Activated naive CD8-positive, alpha-beta T cell treated with anti-CD3 and anti-CD28 coated beads, Interleukin-2, amount 50 U/mL, for 24 hours (primary cell): ENCODE measurements at regions not wholly inside any gene's neighbourhood (a gene's known extent, or its start where the extent isn't known, plus 50 kb on each side); places are given as distances from the start of the nearest gene placed in this dataset.
"Not testable (repeated sequence)": the region's sequence is repeated elsewhere in the genome, so short reads cannot be mapped to it uniquely, and the experiment has no call there.

ENCODE experiments used
- ATAC-seq: fragments of 150-1000 bp; cut with Tn5 transposase; one replicate; pipeline ENCODE4 v1.10.0; 2021
- DNase-seq: peaks from one replicate; pipeline ENCODE4 v3.0.0; 2021
- H3K27ac Mint-ChIP-seq: one replicate; pipeline ENCODE4 v1.8.0; 2021; ENCODE audit warnings: mild to moderate bottlenecking, mixed read lengths
- H3K27me3 Mint-ChIP-seq: one replicate; pipeline ENCODE4 v1.8.0; 2021; ENCODE audit warnings: mixed read lengths
- H3K36me3 Mint-ChIP-seq: one replicate; pipeline ENCODE4 v1.8.0; 2021; ENCODE audit warnings: low read depth, mixed read lengths
- H3K4me1 Mint-ChIP-seq: one replicate; pipeline ENCODE4 v1.8.0; 2021; ENCODE audit warnings: mixed read lengths
- H3K4me3 Mint-ChIP-seq: one replicate; pipeline ENCODE4 v1.8.0; 2021; ENCODE audit warnings: mild to moderate bottlenecking, moderate library complexity, mixed read lengths
- H3K9me3 Mint-ChIP-seq: one replicate; pipeline ENCODE4 v1.8.0; 2021; ENCODE audit warnings: mixed read lengths

GRCh38 chr17:22300177-22300576 is 607.9 kb downstream of the KCNJ18 start:
- H3K27me3 Mint-ChIP-seq, result no peaks in the 10 kb centered on the region
- peaks cover 9% of the 10 kb centered on the region for H3K9me3 Mint-ChIP-seq
- H3K4me3 Mint-ChIP-seq, result no peak overlapping the region
- no peak overlapping the region for H3K27ac Mint-ChIP-seq
- H3K4me1 Mint-ChIP-seq, result no peaks in the 10 kb centered on the region
- DNase-seq, result no peak
- no peaks in the 10 kb centered on the region for H3K36me3 Mint-ChIP-seq
- ATAC-seq, result no peak

- H3K4me1 Mint-ChIP-seq, result no peaks in the 10 kb centered on the region
- H3K27me3 Mint-ChIP-seq, result no peaks in the 10 kb centered on the region
- H3K9me3 Mint-ChIP-seq, result peaks cover 9% of the 10 kb centered on the region
- DNase-seq, result no peak
- no peak overlapping the region for H3K27ac Mint-ChIP-seq
- ATAC-seq, result no peak
- no peak overlapping the region for H3K4me3 Mint-ChIP-seq
- no peaks in the 10 kb centered on the region for H3K36me3 Mint-ChIP-seq
Measured at GRCh38 chr17:22300731-22301352, 608.5 kb downstream of the KCNJ18 start.

- Mint-ChIP-seq H3K4me1 (no peaks in the 10 kb centered on the region), H3K27me3 (no peaks in the 10 kb centered on the region), H3K36me3 (no peaks in the 10 kb centered on the region), H3K4me3 (no peak overlapping the region), H3K9me3 (peaks cover 9% of the 10 kb centered on the region), H3K27ac (no peak overlapping the region)
- DNase-seq (no peak), ATAC-seq (no peak)
Measured at GRCh38 chr17:22301353-22301745, 609.0 kb downstream of the KCNJ18 start.

GRCh38 chr17:22303096-22303495 is 610.8 kb downstream of the KCNJ18 start:
- no peaks in the 10 kb centered on the region for H3K4me1 Mint-ChIP-seq
- DNase-seq (no peak), ATAC-seq (no peak)
- H3K9me3 Mint-ChIP-seq, result peaks cover 13% of the 10 kb centered on the region
- H3K27me3 Mint-ChIP-seq, result no peaks in the 10 kb centered on the region
- no peak overlapping the region for H3K4me3 Mint-ChIP-seq
- H3K36me3 Mint-ChIP-seq, result no peaks in the 10 kb centered on the region
- H3K27ac Mint-ChIP-seq, result no peak overlapping the region

GRCh38 chr17:22303865-22304264 is 611.5 kb downstream of the KCNJ18 start:
- Mint-ChIP-seq H3K27me3 (no peaks in the 10 kb centered on the region), H3K9me3 (peaks cover 13% of the 10 kb centered on the region), H3K27ac (no peak overlapping the region), H3K36me3 (no peaks in the 10 kb centered on the region), H3K4me1 (no peaks in the 10 kb centered on the region), H3K4me3 (no peak overlapping the region)
- no peak for DNase-seq
- ATAC-seq, result no peak

DNA sequence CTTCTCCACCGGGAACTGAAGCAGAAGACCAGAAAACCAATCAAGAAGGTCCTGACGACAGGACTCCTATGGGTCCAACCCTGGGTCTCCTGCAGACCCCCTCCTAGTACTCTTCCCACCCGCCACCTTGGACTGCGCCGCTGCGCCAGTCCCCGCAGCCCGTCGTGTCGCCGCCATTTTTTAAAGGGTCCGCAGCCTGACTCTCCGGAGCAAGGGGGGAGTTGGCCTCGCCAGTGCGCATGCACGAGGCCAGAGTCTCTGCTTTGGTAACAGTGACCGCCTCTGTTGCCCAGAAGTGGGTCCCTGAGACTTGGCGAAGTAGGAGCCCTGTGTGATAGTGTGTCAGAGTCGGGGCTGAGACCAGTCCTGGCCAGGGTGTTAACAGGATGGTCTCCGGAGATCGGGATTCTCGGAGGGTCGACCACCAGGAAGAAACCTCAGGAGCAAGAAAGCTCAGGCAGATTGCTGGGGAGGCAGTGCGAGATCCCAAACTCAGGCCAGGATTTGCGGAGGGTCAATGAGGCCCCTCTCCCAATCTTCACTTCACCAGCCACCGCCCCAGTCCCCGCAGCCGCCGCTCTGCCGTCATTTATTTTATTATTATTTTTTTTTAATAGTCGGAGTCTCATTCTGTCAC is 612.5 kb downstream of the KCNJ18 start:
- Mint-ChIP-seq H3K9me3 (peaks cover 13% of the 10 kb centered on the region), H3K4me3 (no peak overlapping the region), H3K27me3 (no peaks in the 10 kb centered on the region), H3K36me3 (no peaks in the 10 kb centered on the region), H3K27ac (no peak overlapping the region), H3K4me1 (no peaks in the 10 kb centered on the region)
- ATAC-seq (no peak), DNase-seq (no peak)

DNA sequence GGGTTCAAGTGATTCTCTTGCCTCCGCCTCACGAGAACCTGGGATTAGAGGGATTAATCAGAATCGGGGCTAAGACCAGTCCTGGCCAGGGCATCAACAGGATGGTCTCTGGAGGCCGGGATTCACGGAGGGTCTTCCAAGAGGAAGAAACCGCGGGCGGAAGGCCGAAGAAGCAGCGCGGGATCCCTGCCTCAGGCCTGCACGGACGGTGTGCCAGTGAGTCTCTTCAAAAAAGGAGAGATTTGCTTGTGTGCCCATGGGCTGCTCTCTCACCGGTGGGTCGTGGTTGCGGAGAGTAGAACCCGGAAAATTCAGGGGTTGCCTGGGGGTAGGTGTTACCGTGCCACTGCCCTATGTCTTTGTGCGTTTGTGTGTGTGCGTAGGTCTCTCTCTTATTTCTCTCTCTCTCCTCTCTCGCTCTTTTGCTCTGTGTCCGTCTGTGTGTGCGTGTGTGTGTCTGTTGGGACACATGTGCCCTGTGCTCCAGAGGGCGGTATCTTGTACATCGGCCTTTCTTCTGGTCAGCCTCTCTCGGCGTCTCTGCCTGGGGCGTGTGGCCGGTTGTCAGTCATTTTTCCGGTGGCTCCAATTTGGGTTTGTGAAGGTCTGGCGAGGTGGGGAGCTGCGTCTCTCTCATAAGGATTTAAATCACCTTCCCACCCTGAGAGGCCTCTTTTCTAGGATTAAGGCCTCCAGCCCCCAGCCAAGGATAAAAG is 613.2 kb downstream of the KCNJ18 start:
- peaks cover 17% of the 10 kb centered on the region for H3K9me3 Mint-ChIP-seq
- no peak for DNase-seq
- ATAC-seq, result no peak
- no peak overlapping the region for H3K4me3 Mint-ChIP-seq
- no peaks in the 10 kb centered on the region for H3K36me3 Mint-ChIP-seq
- H3K27ac Mint-ChIP-seq, result no peak overlapping the region
- H3K4me1 Mint-ChIP-seq, result no peaks in the 10 kb centered on the region
- no peaks in the 10 kb centered on the region for H3K27me3 Mint-ChIP-seq

- ATAC-seq, H3K36me3 Mint-ChIP-seq, H3K27ac Mint-ChIP-seq, H3K4me3 Mint-ChIP-seq, H3K9me3 Mint-ChIP-seq, H3K4me1 Mint-ChIP-seq, DNase-seq, H3K27me3 Mint-ChIP-seq: not testable (repeated sequence)
Measured at GRCh38 chr17:22310292-22310691, 618.0 kb downstream of the KCNJ18 start.

DNA sequence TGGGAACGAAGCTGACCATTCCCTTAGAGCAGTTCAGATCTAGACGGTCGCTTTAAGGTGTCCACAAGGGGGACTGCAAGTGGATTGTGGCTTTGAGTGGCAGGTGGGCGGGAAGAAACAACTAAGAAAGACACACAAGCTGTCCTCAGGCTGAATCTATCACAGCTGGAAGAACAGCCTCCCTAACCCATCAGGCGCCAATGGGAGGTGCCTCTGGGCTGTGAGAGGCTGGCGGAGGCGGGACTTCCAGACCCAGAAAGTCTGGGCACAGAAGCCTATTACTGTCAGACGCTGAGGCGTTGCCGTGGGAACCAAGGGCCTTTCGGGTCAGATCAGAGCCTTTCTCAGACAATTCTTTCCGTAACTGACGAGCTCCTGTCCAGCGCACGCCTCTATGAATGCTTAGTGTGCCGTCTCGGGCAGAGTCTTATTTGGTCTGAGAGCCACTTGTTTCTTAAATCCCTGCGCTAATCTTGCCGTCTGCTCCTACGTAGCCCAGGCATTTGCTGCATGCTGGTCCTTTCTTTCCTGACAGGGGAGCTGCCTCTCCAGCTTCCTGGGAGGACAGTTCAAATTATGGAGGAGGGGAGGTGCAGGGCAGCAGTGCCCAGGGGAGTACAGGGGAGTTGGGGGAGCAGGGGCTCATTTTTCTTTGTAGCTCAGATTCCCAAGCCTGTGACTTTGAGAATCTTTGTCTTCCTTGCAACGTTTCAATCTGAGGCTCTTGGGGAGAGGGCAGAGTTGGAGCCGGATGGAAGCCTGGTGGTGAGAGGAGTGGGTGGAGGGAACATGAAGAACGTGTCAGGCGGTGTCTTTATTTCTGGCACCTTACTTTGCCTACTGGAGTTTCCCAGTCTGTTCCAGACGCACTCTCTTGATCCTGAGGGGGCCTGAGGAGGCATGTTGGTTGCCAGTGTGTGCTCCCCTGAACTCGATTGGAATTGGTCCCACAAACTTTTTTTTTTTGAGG is 618.7 kb downstream of the KCNJ18 start:
- ATAC-seq, result no peak
- Mint-ChIP-seq H3K27me3 (no peaks in the 10 kb centered on the region), H3K27ac (no peak overlapping the region), H3K9me3 (peaks cover 8% of the 10 kb centered on the region), H3K36me3 (no peaks in the 10 kb centered on the region), H3K4me1 (no peaks in the 10 kb centered on the region), H3K4me3 (no peak overlapping the region)
- DNase-seq, result no peak

DNA sequence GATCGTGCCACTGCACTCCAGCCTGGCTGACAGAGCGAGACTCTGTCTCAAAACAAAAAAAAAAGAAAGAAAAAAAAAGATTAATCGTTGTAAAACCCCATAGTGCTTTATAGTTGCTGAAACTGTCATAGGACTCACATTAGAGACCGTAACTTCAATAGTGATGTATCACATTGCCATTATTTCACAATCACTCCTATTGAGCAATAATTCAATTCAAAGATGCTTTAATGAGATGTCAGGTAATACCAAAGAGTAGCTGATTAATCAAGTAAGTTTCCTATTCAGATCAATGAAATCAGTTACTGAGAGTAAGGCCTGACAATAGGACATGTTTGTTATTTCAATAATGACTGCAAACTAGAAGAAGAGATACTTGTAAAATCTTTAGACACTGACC is 628.7 kb downstream of the KCNJ18 start:
- not testable (repeated sequence) for H3K27ac Mint-ChIP-seq, H3K27me3 Mint-ChIP-seq, ATAC-seq, DNase-seq, H3K4me1 Mint-ChIP-seq, H3K4me3 Mint-ChIP-seq, H3K36me3 Mint-ChIP-seq
- peaks cover 17% of the 10 kb centered on the region for H3K9me3 Mint-ChIP-seq

DNA sequence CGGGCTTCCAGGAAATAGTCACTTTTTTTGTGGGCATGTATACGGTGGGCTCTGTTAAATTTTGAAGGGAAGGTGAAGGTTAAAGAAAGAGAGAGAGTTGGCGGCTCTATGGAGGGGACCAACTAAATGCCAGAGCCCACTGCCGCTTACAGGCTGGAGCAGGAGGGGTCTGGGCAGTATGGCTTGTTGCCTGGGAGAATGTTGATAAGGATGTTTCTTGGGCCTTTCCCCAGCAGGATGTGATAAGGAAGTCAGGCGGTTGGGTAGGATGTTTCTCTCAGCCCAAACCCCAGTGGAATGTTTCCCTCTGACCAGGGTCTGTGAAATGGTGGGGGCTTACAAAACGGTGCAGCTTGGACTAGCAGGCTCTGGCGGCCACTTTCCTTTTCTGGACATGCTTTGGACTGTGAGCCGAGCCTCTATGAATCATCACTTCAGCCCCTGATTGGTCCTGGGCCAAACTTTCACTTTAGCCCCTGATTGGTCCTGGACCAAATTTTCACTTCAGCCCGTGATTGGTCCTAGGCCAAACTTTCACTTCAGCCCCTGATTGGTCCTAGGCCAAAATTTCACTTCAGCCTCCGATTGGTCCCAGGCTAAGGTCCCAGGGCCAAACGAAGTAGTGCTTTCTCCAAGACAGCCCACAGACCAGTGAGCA is 630.7 kb downstream of the KCNJ18 start:
- ATAC-seq, H3K27ac Mint-ChIP-seq, H3K4me1 Mint-ChIP-seq, H3K4me3 Mint-ChIP-seq, H3K36me3 Mint-ChIP-seq, DNase-seq, H3K27me3 Mint-ChIP-seq: not testable (repeated sequence)
- peaks cover 17% of the 10 kb centered on the region for H3K9me3 Mint-ChIP-seq

DNA sequence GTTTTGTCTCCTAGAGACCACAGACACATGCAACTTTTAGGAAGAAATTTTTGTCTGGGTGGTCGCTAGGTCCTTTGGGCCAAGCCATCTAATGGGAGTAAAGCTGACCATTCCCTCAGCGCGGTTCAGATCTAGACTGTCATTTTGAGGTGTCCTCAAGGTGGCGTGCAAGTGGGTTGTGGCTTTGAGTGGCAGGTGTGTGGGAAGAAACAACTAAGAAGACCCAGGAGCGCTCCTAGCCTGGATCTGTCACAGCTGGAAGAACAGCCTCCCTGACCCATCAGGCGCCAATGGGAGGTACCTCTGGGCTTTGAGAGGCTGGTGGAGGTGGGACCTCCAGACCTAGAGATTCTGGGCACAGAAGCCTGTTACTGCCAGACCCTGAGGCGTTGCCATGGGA is 645.1 kb downstream of the KCNJ18 start:
- Mint-ChIP-seq H3K4me1 (no peaks in the 10 kb centered on the region), H3K4me3 (no peak overlapping the region), H3K36me3 (no peaks in the 10 kb centered on the region), H3K27me3 (no peaks in the 10 kb centered on the region), H3K27ac (no peak overlapping the region), H3K9me3 (peaks cover 8% of the 10 kb centered on the region)
- no peak for DNase-seq
- ATAC-seq, result no peak

- not testable (repeated sequence) for H3K4me3 Mint-ChIP-seq, H3K27ac Mint-ChIP-seq, H3K27me3 Mint-ChIP-seq, H3K4me1 Mint-ChIP-seq, ATAC-seq, H3K36me3 Mint-ChIP-seq, DNase-seq
- H3K9me3 Mint-ChIP-seq, result peaks cover 20% of the 10 kb centered on the region
Measured at GRCh38 chr17:22356603-22357002, 664.3 kb downstream of the KCNJ18 start.

DNA sequence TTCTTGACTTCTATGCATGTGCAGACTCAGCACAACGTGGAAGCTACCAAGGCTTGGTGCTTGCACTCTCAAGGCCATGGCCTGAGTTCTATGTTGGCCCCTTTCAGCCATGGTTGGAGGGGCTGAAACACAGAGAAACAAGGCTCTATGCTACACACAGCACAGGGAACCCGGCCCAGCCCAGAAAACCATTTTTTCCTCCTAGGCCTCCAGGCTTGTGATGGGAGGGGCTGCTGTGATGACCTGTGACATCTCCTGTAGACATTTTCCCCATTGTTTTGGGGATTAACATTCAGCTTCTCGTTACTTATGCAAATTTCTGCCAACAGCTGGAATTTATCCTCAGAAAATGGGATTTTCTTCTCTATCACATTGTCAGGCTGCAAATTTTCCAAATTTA is 678.7 kb downstream of the KCNJ18 start:
- H3K9me3 Mint-ChIP-seq, result peaks cover 11% of the 10 kb centered on the region

More for the DNA sequence above, 678.7 kb downstream of the KCNJ18 start:
- not testable (repeated sequence) for H3K27me3 Mint-ChIP-seq, ATAC-seq, H3K4me3 Mint-ChIP-seq, H3K36me3 Mint-ChIP-seq, H3K4me1 Mint-ChIP-seq, DNase-seq, H3K27ac Mint-ChIP-seq
